H1 (cell line): ENCODE measurements at regions not wholly inside any gene's neighbourhood (a gene's known extent, or its start where the extent isn't known, plus 50 kb on each side); places are given as distances from the start of the nearest gene placed in this dataset.

Source experiments
- CTCF ChIA-PET: fragments of 300-600 bp; sonication (Branson Sonifier 250); formaldehyde crosslinking; loops from one replicate; lab custom pipeline; 2021; ENCODE audit not compliant: partially characterized antibody; lab: Charles Lee
- POLR2A ChIA-PET: fragments of 300-600 bp; sonication (Branson Sonifier 250); formaldehyde crosslinking; loops from one replicate; lab custom pipeline; 2021; ENCODE audit warnings: inconsistent platforms; ENCODE audit not compliant: partially characterized antibody; lab: Charles Lee
- DNase-seq, 2 experiments: peaks; one replicate each; pipeline versions ENCODE4 v3.0.0 to v3.0.0-alpha.2; 2010 to 2022; ENCODE audit warnings: low spot score in 2 of 2, low read depth in 1 of 2, mixed read lengths in 1 of 2
- FAIRE-seq: peaks from 2 replicates; lab custom pipeline; 2011; peaks lifted over from hg19 to GRCh38; lab: Jason Lieb, UNC
- H2AFZ ChIP-seq: 2 replicates; pipeline ENCODE4 v1.8.1; 2012; ENCODE audit warnings: low read length, inconsistent platforms
- H2AK5ac ChIP-seq: 2 replicates; pipeline ENCODE4 v1.6.1; 2013; ENCODE audit warnings: low read depth, low read length
- H2BK120ac ChIP-seq: replicated peaks from 2 replicates; pipeline ENCODE3; 2013; ENCODE audit warnings: low read depth, low read length, inconsistent platforms
- H2BK12ac ChIP-seq: 2 replicates; pipeline ENCODE4 v1.6.1; 2013; ENCODE audit warnings: low read depth, low read length
- H2BK15ac ChIP-seq: 2 replicates; pipeline ENCODE4 v1.6.1; 2013; ENCODE audit warnings: low read length
- H2BK20ac ChIP-seq: 2 replicates; pipeline ENCODE4 v1.6.1; 2013; ENCODE audit warnings: low read length
- H2BK5ac ChIP-seq: 2 replicates; pipeline ENCODE4 v1.6.1; 2013; ENCODE audit warnings: low read depth, low read length
- H3K14ac ChIP-seq: 2 replicates; pipeline ENCODE4 v1.6.1; 2013; ENCODE audit warnings: inconsistent platforms; ENCODE audit not compliant: insufficient read length
- H3K18ac ChIP-seq: 2 replicates; pipeline ENCODE4 v1.6.1; 2013; ENCODE audit warnings: low read length; ENCODE audit errors: extremely low read depth
- H3K23ac ChIP-seq: 2 replicates; pipeline ENCODE4 v1.6.1; 2013; ENCODE audit warnings: inconsistent platforms; ENCODE audit not compliant: insufficient read length
- H3K23me2 ChIP-seq: 2 replicates; pipeline ENCODE4 v1.6.1; 2013; ENCODE audit warnings: low read depth, low read length
- H3K27ac ChIP-seq: 2 replicates; pipeline ENCODE4 v1.6.1; 2011; ENCODE audit warnings: low read depth, low read length, inconsistent platforms
- H3K27me3 ChIP-seq, 4 experiments: replicated peaks in 1 of 4; 1 replicate in 1 of 4; 2 replicates in 3 of 4; pipeline versions ENCODE4 v1.6.1 to v1.8.1; 2011 to 2013; ENCODE audit warnings: low read length in 3 of 4, mild to moderate bottlenecking in 3 of 4, inconsistent platforms in 2 of 4, mixed read lengths in 2 of 4, moderate library complexity in 1 of 4; ENCODE audit not compliant: control insufficient read depth in 3 of 4, insufficient read depth in 3 of 4; ENCODE audit errors: extremely low read depth in 1 of 4
- H3K36me3 ChIP-seq, 4 experiments: 2 replicates each; pipeline versions ENCODE4 v1.6.1 to v1.8.1; 2011 to 2013; ENCODE audit warnings: mild to moderate bottlenecking in 4 of 4, low read length in 3 of 4, moderate library complexity in 2 of 4, control low read depth in 1 of 4, inconsistent platforms in 1 of 4; ENCODE audit not compliant: insufficient read depth in 4 of 4, control insufficient read depth in 2 of 4
- H3K4ac ChIP-seq: replicated peaks from 2 replicates; pipeline ENCODE3; 2013; ENCODE audit warnings: low read length, low read depth, mixed read lengths, inconsistent platforms; ENCODE audit not compliant: insufficient read length
- H3K4me1 ChIP-seq, 4 experiments: replicated peaks in 1 of 4; 1 replicate in 1 of 4; 2 replicates in 3 of 4; pipeline versions ENCODE4 v1.6.1 to v1.8.1; 2011 to 2013; ENCODE audit warnings: low read length in 3 of 4, inconsistent platforms in 2 of 4, mixed read lengths in 1 of 4; ENCODE audit not compliant: insufficient read depth in 4 of 4, control insufficient read depth in 3 of 4
- H3K4me2 ChIP-seq, 2 experiments: 2 replicates each; pipeline versions ENCODE4 v1.6.1 to v1.8.1; 2011 to 2013; ENCODE audit warnings: low read depth in 2 of 2, low read length in 2 of 2, control low read depth in 1 of 2, inconsistent platforms in 1 of 2, mild to moderate bottlenecking in 1 of 2; ENCODE audit not compliant: insufficient read depth in 1 of 2
- H3K4me3 ChIP-seq, 4 experiments: fragments of 200-600, 300-600 bp in 1 of 4; sonication (generic), shearing (Covaris generic), sonication (Bioruptor Twin) in 1 of 4; 2 replicates each; pipeline versions ENCODE4 v1.5.1 to v1.8.1; 2011 to 2016; ENCODE audit warnings: low read length in 4 of 4, low read depth in 3 of 4, control low read depth in 2 of 4, inconsistent platforms in 2 of 4, mild to moderate bottlenecking in 2 of 4, mixed read lengths in 1 of 4, moderate library complexity in 1 of 4; ENCODE audit not compliant: insufficient read depth in 2 of 4; ENCODE audit errors: extremely low read depth in 1 of 4
- H3K56ac ChIP-seq: replicated peaks from 2 replicates; pipeline ENCODE3; 2013; ENCODE audit warnings: low read depth, mild to moderate bottlenecking, mixed read lengths, low read length, inconsistent platforms; ENCODE audit not compliant: insufficient read length
- H3K79me1 ChIP-seq: 2 replicates; pipeline ENCODE4 v1.6.1; 2013; ENCODE audit warnings: low read depth, low read length, control low read depth
- H3K79me2 ChIP-seq, 2 experiments: 2 replicates each; pipeline versions ENCODE4 v1.6.1 to v1.8.1; 2012 to 2013; ENCODE audit warnings: low read length in 2 of 2, mild to moderate bottlenecking in 2 of 2, inconsistent platforms in 1 of 2; ENCODE audit not compliant: insufficient read depth in 2 of 2, control insufficient read depth in 1 of 2
- H3K9ac ChIP-seq, 4 experiments: replicated peaks in 1 of 4; 1 replicate in 1 of 4; 2 replicates in 3 of 4; pipeline versions ENCODE4 v1.6.1 to v1.8.1; 2011 to 2013; ENCODE audit warnings: low read depth in 3 of 4, low read length in 3 of 4, control low read depth in 2 of 4, mild to moderate bottlenecking in 2 of 4, moderate library complexity in 2 of 4, inconsistent platforms in 1 of 4; ENCODE audit errors: extremely low read depth in 1 of 4
- H3K9me3 ChIP-seq, 2 experiments: 2 replicates each; pipeline versions ENCODE4 v1.6.1 to v1.8.1; 2012 to 2013; ENCODE audit warnings: mild to moderate bottlenecking in 2 of 2, moderate library complexity in 2 of 2, control low read depth in 1 of 2, inconsistent platforms in 1 of 2, low read depth in 1 of 2, low read length in 1 of 2, mixed read lengths in 1 of 2; ENCODE audit not compliant: insufficient read depth in 2 of 2
- H4K20me1 ChIP-seq, 2 experiments: replicated peaks in 1 of 2; 2 replicates each; pipeline versions ENCODE3 to v1.8.1; 2011 to 2013; ENCODE audit warnings: inconsistent platforms in 2 of 2, low read length in 2 of 2, mild to moderate bottlenecking in 1 of 2; ENCODE audit not compliant: insufficient read depth in 2 of 2, control insufficient read depth in 1 of 2
- H4K5ac ChIP-seq: 2 replicates; pipeline ENCODE4 v1.6.1; 2013; ENCODE audit warnings: low read length, low read depth, mixed read lengths, inconsistent platforms; ENCODE audit not compliant: insufficient read length
- H4K8ac ChIP-seq: 2 replicates; pipeline ENCODE4 v1.8.0; 2013; ENCODE audit warnings: mild to moderate bottlenecking, moderate library complexity, low read length, inconsistent platforms; ENCODE audit not compliant: insufficient read depth; ENCODE audit errors: extremely low read depth
- H4K91ac ChIP-seq: replicated peaks from 2 replicates; pipeline ENCODE3; 2013; ENCODE audit warnings: low read length, mixed read lengths, inconsistent platforms; ENCODE audit not compliant: insufficient read length
- ASH2L ChIP-seq: fragments of 200-600, 300-600 bp; sonication (generic); IDR thresholded peaks from one replicate; pipeline ENCODE4 v1.7.1; 2017; ENCODE audit warnings: low read length
- BCL11A ChIP-seq, 2 experiments: IDR thresholded peaks; one replicate each; pipeline ENCODE4 v1.6.1; 2011; ENCODE audit warnings: low read depth in 2 of 2, low read length in 2 of 2, mild to moderate bottlenecking in 2 of 2
- BRCA1 ChIP-seq: IDR thresholded peaks from 2 replicates; pipeline ENCODE4 v1.6.1; 2012; ENCODE audit warnings: low read depth, low read length, improper control_type of control experiment
- CBX8 ChIP-seq: fragments of 300-800, 300-1000 bp; sonication (generic); IDR thresholded peaks from 2 replicates; pipeline ENCODE4 v1.7.1; 2016; ENCODE audit warnings: low read depth, low read length, borderline replicate concordance
- JUN ChIP-seq: IDR thresholded peaks from 2 replicates; pipeline ENCODE4 v1.6.1; 2011; ENCODE audit warnings: low read depth, mild to moderate bottlenecking, improper control_type of control experiment, low read length
- KDM1A ChIP-seq: fragments of 200-600, 300-600 bp; sonication (generic); IDR thresholded peaks from 2 replicates; pipeline ENCODE4 v1.7.1; 2016; ENCODE audit warnings: mild to moderate bottlenecking, low read length, borderline replicate concordance
- KDM5A ChIP-seq: fragments of 200-600 bp; IDR thresholded peaks from 2 replicates; pipeline ENCODE4 v1.7.1; 2012; ENCODE audit warnings: mild to moderate bottlenecking, low read length, inconsistent platforms, mixed read lengths
- MAX ChIP-seq: IDR thresholded peaks from 2 replicates; pipeline ENCODE4 v1.6.1; 2012; ENCODE audit warnings: inconsistent platforms
- POLR2A ChIP-seq, 2 experiments: IDR thresholded peaks; 1 replicate in 1 of 2; 2 replicates in 1 of 2; pipeline ENCODE4 v1.6.1; 2011; ENCODE audit warnings: low read depth in 2 of 2, low read length in 2 of 2, mild to moderate bottlenecking in 2 of 2; ENCODE audit errors: control extremely low read depth in 1 of 2
- RAD21 ChIP-seq, 2 experiments: IDR thresholded peaks in 1 of 2; conservative IDR thresholded peaks in 1 of 2; 2 replicates each; pipeline ENCODE4 v1.6.1; 2011; ENCODE audit warnings: low read depth in 2 of 2, low read length in 2 of 2, improper control_type of control experiment in 1 of 2, inconsistent platforms in 1 of 2, mild to moderate bottlenecking in 1 of 2, moderate library complexity in 1 of 2
- SIX5 ChIP-seq: IDR thresholded peaks from 2 replicates; pipeline ENCODE4 v1.6.1; 2011; ENCODE audit warnings: mild to moderate bottlenecking, low read depth, low read length
- SP1 ChIP-seq: IDR thresholded peaks from 2 replicates; pipeline ENCODE4 v1.6.1; 2011; ENCODE audit warnings: low read depth, low read length
- SP2 ChIP-seq: IDR thresholded peaks from 2 replicates; pipeline ENCODE4 v1.6.1; 2012; ENCODE audit warnings: mild to moderate bottlenecking, low read length, inconsistent platforms
- WGBS, 2 experiments: shearing (Covaris generic) in 1 of 2; methylation state at CpG; one replicate each; pipeline versions ENCODE4 v1.1.6 to v1.1.7; 2013 to 2015; ENCODE audit warnings: low lambda C conversion rate in 2 of 2, mixed read lengths in 2 of 2, inconsistent platforms in 1 of 2, low coverage in 1 of 2, missing lambda C conversion rate in 1 of 2; ENCODE audit not compliant: insufficient replicate concordance in 2 of 2, insufficient coverage in 1 of 2, insufficient read length in 1 of 2; ENCODE audit errors: extremely low coverage in 1 of 2, missing lambda C conversion rate in 1 of 2; 5-methylcytosine and 5-hydroxymethylcytosine counted together

GRCh38 chrX:123080065-123080464, 104.0 kb upstream of the GRIA3 start:
- no peaks in the 10 kb centered on the region; a peak in 1 of 7 replicates for H3K4me1 ChIP-seq
- H4K5ac ChIP-seq = no peak overlapping the region
- no peak overlapping the region for H3K4ac ChIP-seq
- no peak overlapping the region for H2AFZ ChIP-seq
- no peak overlapping the region for H3K4me3 ChIP-seq
- no peak overlapping the region for H3K27ac ChIP-seq
- H4K91ac ChIP-seq = no peak overlapping the region
- WGBS, 2 experiments = 94% methylated on average over 4 of the region's 4 CpGs; no CpG with 5 or more reads in 1 of the 2 experiments
- no peak overlapping the region for H2AK5ac ChIP-seq
- no peaks in the 10 kb centered on the region for H3K9me3 ChIP-seq
- no peak overlapping the region for H2BK20ac ChIP-seq
- POLR2A ChIA-PET = no interaction called here
- no peaks in the 10 kb centered on the region for H4K20me1 ChIP-seq
- H3K9ac ChIP-seq = no peak overlapping the region
- DNase-seq = no peak
- H3K18ac ChIP-seq = no peak overlapping the region
- H3K27me3 ChIP-seq = no peaks in the 10 kb centered on the region
- H3K79me1 ChIP-seq = no peaks in the 10 kb centered on the region
- H3K4me2 ChIP-seq = no peak overlapping the region
- no peaks in the 10 kb centered on the region for H3K36me3 ChIP-seq
- H3K79me2 ChIP-seq = no peaks in the 10 kb centered on the region
- FAIRE-seq = no peak
- no peak overlapping the region for H4K8ac ChIP-seq
- H3K56ac ChIP-seq = no peak overlapping the region
- H3K14ac ChIP-seq = no peak overlapping the region
- no peak overlapping the region for H2BK12ac ChIP-seq
- no peak for TF ChIP-seq SIX5
- no peak for TF ChIP-seq JUN
- TF ChIP-seq BCL11A (IDR thresholded peaks at IDR 0.05; ENCODE audit: low read depth in 2 of 2, low read length in 2 of 2) = no peak
- TF ChIP-seq SP1 = no peak
- no peak for TF ChIP-seq POLR2A (IDR thresholded peaks at IDR 0.05; ENCODE audit: control extremely low read depth in 1 of 2, low read depth in 2 of 2, low read length in 2 of 2)
- TF ChIP-seq RAD21 (IDR thresholded peaks at IDR 0.05 in 1 of 2, conservative IDR thresholded peaks at IDR 0.05 in 1 of 2; ENCODE audit: low read depth in 2 of 2, low read length in 2 of 2) = no peak
- no peak for TF ChIP-seq BRCA1
- no peak for TF ChIP-seq MAX
- TF ChIP-seq KDM1A = no peak
- no peak for TF ChIP-seq CBX8
- no peak for TF ChIP-seq KDM5A
- no peak for TF ChIP-seq ASH2L
- TF ChIP-seq SP2 = no peak
- H2BK15ac ChIP-seq = no peak overlapping the region
- no peaks in the 10 kb centered on the region for H3K23me2 ChIP-seq
- CTCF ChIA-PET = interaction anchor here (0.8 kb wide), 1 partner anchor 11 kb away, joined by 3 read pairs; no protein-coding TSS in a partner anchor
- no peak overlapping the region for H3K23ac ChIP-seq
- no peak overlapping the region for H2BK120ac ChIP-seq
- no peak overlapping the region for H2BK5ac ChIP-seq
